Tongue (tissue), 1 donor: ENCODE measurements at regions not wholly inside any gene's neighbourhood (a gene's known extent, or its start where the extent isn't known, plus 50 kb on each side); places are given as distances from the start of the nearest gene placed in this dataset.
"Not testable (repeated sequence)": the region's sequence is repeated elsewhere in the genome, so short reads cannot be mapped to it uniquely, and the experiment has no call there.

Experiments
- DNase-seq: peaks from one replicate; pipeline ENCODE4 v3.0.0-alpha.2; 2015

DNA sequence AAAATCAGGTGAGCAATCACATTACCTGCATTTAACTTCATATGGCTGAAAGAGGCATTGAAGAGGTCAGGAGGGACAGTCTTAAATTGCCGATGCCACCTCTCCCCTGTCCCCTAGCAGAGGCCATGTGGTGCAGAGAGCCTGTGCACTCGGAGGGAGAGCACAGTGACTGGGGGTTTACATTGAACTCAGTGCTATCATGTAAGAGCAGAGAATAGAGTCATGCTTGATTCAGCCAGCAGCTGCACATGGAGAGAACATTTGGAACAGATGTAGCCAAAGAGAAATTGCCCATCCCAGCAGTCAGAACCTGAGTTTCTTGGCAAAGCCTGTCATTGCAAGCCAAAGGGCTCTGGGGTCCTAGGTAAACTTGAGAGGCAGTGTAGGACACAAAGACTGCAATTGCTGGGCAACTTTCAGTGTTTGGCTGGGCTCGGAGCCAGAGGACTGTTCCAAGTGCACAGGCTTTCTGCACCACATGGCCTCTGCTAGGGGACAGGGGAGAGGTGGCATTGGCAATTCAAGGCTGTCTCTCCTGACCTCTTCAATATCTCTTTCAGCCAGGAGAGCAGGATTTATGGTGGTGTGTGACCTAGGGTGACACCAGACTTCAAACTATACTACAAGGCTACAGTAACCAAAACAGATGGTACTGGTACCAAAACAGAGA is 267.1 kb downstream of the REEP3 start:
- DNase-seq = peak; percentile 29

DNA sequence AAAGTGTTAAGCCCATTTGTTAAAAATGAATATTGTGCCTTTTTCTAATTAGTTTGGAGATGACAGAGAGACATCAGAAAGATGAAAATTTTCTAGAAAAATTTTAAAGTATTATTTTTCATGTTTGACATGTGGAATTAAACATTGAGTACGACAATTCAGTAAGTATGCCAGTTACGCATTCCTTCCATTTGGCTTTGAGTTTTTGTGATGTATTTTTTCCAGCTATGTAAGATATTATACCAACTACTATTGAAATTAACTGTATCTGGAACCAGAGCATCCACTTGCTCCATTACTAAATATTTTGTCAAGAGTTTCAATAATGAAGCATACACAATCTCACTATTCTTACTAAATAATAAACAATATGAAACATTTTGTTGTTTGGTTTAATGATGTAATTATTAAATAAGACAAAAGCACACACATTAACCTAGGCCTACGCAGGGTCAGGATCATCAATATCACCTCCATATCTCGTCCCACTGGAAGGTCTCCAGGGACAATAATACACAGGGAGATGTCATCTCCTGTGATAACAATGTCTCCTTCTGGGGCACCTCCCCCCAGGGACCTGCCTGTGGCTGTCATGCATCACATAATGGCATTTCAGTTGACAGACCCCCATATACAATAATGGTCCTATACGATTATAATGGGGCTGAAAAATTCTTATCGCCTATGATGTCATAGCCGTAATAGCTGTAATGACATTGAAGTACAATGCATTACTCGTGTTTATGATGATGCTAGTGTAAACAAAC is 274.1 kb downstream of the REEP3 start:
- DNase-seq = peak; percentile 37

DNA sequence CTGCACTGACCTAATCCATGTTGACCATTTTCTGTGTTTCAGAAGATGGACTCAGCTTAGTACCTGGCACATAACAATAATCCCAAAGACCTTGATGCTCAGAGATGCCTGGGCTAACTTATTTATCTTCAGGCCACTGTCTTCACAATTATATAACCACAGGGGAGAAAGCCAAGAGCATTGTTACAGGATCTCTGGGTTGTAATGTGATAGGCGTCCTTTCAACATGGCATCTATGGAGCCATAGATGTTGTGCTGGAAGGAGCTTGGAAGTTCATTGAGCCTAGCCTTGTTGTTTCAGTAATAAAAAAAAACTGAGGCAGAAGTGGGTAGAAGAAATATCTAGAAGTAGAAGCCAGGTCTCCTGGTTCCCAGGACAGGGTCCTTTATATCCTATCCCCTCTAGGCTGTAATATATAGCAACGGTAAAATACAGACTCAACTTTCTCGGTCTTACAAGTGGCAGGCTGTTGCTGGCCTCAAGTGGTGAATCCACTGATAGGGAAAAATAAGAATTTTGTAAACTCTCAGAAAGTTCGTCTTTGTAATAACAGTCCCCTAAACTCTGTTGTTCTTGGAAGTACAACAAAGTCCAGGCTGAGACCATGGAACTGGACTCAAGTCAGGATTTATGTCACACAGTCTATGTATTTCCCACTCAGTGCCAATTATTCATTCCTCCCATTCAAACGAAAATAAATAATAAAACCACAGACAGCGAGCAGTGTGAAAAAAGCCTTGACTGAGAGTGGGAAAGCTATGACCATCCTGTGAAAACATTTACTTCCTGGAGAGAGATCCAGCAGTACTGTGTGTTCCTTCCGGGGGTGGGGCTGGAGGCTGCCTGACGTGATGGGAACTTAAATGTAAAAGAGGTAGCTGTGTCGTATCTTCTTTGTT is 277.6 kb downstream of the REEP3 start:
- DNase-seq = peak; percentile 74

DNA sequence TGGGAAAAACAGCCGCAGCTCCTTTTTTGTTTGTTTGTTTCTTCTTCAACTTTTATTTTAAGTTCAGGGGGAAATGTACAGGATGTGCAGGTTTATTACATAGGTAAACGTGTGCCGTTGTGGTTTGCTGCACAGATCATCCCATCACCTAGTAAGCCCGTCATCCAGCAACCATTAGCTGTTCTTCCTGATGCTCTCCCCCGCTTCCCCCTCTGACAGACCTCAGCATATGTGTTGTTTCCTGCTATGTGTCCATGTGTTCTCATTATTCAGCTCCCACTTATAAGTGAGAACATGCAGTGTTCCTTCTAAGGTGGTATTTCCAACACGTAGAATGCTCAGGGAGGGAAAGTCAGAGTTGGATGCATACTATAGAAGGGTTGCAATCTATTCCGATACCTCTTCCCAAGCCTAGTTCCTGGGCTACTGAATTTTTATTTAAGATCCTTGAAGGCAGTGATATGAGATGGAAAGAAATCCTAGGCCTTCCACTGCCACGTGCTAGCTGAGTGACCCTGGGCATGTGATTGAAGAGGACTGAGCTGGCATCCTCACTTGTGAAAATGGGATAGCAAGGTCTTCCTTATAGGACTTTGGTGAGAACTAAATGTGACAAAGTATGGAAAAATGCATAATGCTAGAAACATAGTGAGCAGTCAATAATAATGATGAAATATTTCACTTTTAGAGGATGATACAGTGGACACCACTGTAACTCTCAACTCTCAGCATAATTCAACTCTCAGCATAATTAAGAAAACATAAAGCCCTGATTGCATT is 278.5 kb downstream of the REEP3 start:
- DNase-seq = no peak

DNA sequence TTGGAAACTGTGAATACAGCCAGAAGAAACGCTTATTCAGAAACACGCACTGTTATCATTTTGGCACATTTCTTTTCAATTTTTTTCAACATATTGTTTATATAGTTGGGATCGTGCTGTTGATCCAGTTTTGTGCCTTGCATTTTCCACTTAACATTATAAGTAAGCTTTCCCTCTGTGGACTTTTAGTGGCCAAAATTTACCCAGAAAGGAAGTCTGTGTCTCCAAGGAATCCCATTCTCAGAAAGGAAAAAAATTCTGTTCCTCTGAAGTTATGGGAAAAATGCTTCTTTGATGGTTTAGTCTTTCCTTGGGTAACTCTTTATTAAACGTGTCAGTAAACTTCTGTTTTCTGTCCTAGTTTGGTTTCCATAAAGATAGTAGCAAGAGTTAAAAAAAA is 280.0 kb downstream of the REEP3 start:
- no peak for DNase-seq

DNA sequence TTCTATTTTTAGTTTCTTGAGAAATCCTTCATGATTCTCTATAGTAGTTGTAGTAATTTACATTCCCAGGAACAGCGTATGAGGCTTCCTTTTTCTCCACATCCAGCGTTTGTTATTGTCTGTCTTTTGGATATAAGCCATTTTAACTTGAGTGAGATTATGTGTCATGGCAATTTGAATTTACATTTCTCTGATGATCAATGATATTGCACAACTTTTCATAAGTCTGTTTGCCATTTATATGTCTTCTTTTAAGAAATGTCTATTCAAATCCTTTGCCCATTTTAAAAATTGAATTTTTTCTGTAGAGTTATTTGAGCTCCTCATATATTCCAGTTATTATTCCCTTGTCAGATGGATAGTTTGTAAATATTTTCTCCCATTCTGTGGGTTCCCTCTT is 285.1 kb downstream of the REEP3 start:
- no peak for DNase-seq

DNA sequence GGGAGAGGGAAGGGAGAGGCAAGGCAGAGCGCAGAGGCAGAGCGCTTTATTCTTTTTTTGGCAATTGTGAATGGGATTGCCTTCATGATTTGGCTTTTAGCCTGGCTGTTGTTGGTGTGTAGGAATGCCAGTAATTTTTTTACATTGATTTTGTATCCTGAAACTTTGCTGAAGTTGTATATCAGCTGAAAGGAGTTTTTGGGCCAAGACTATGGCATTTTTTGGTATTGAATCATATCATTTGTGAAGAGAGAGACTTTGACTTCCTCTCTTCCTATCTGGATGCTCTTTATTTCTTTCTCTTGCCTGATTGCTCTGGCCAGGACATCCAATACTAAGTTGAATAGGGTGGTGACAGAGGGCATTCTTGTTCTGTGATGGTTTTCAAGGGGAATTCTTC is 291.3 kb downstream of the REEP3 start:
- DNase-seq = no peak

DNA sequence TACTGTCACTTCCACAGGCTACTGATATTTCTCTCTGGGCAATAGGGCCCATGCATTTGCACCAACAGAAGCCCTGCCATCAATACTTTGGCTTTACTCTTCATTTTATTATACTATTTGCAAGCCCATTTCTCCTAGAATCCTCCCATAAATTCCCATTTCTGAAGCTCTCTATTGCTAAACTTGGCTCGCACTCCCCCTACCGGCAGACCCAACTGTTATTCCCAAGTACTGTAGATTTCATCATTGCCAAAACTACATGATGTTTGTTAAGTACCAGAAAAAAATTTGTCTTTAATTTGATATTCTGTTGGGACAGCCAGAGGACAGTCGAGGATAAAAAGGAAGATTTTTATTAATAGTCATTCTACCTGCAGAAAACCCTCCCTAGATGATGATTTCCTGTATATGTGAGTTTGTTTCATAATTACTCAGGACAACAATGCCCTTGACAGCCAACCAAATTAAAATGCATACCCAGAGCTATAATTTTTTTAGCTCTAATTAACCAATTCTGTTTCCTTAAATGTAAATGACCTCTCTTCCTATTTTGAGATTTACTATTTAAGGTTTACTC is 298.6 kb downstream of the REEP3 start:
- peak; percentile 78 for DNase-seq

DNA sequence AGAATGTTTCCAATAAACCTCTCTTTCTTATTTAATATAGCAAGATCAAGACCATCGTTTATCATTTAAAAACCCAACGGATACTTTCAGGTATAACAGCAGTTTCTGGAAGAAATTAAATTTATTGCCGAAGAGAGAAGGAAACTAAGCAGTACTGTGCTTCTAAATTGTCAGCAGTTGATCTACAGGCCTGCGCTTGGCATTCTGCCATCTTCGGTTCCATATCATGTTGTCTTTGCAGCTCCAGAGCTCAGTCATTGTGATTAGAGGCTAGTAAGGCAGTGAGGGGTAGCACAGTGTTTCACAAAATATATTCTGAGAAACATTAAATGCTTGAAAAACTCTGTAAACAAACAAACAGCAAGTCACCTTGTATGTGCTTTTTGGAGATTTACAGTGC is 301.3 kb downstream of the REEP3 start:
- DNase-seq = no peak

DNA sequence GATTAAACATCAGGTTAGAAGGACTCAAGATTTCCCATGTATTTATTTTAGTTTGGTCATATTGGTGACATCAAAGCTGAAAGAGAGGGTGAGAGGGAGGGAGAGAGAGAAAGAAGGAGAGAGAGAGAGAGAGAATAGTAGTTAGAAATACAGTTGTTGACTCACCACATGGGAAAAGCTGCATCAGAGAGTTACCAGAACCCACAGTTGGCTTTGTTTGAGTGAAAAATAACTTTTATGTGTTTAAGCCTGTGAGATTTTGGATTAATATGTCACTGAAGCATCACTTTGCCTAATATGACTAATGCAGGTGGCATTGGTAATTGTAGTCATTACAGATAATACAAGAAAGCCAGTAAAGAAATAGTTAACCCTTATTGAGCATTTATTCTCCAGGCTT is 303.9 kb downstream of the REEP3 start:
- DNase-seq = no peak

DNA sequence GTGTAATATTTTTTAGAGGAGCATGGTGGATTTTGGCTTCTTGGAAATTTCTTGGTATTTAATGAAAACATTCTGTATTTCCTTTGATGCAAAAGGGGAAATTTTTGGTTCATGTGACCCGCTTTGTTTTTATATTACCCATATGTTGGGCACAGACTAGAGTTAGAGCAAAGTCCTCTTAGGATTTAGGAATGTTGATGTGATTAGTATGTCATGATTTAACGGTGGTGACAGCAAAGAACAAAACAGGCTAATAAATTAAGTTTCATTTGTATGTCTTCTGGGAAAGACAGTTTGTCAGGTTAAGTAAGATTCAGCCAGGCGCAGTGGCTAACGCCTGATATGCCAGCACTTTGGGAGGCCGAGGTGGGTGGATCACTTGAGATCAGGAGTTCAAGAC is 304.6 kb downstream of the REEP3 start:
- DNase-seq = no peak

DNA sequence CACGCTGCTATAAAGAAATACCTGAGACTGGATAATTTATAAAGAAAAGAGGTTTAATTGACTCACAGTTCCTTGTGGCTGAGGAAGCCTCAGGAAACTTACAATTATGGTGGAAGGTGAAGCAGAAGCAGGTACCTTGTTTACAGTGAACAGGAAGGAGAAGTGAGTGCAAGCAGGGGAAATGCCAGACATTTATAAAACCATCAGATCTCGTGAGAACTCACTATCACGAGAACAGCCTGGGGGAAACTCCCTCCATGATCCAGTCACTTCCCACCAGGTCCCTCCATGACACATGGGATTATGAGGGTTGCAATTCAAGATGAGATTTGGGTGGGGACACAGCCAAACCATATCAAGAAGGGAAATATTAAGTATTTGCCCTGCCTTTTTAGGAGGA is 305.8 kb downstream of the REEP3 start:
- not testable (repeated sequence) for DNase-seq

DNA sequence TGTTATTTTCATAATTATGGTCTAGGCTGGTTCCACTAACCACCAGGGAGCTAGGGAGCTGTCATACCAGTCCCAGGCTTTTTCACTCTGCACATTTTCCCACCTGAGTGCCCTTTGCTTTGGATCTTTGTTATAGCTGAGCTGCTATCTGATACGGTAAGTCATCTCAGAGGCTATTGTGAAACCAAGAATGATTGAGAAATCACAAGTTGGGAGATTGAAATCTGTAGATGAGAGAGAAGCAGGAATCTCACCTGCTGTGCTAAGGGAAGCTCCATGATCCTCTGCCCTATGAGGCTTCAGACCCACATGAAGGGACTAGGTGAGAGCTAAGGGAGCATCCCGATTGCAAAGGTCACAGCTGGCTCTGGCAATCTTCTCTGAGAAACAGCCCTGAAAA is 307.8 kb downstream of the REEP3 start:
- DNase-seq = no peak

DNA sequence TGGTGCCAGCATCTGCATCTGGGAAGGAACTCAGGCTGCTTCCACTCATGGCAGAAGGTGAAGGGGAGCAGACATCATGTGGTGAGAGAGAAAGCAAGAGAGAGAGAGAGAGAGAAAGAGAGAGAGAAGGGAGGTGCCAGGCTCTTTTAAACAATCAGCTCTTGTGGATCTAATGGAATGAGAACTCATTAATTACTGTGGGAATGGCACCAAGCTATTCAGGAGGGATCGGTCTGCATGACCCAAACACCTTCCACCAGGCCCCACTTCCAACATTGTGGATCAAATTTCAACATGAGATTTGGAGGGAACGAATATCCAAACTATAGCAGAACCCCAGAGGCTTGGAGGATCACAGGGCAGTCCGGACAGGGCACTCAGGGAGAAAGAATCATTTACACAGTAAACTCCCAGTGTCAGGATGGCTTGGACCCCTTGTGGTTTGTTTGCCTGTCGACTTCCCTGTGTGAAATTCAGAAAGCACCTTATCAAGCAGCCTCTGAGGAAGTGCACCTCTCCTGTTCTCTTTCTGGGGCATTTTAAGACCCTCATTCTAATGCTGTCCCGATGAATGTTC is 308.5 kb downstream of the REEP3 start:
- no peak for DNase-seq

DNA sequence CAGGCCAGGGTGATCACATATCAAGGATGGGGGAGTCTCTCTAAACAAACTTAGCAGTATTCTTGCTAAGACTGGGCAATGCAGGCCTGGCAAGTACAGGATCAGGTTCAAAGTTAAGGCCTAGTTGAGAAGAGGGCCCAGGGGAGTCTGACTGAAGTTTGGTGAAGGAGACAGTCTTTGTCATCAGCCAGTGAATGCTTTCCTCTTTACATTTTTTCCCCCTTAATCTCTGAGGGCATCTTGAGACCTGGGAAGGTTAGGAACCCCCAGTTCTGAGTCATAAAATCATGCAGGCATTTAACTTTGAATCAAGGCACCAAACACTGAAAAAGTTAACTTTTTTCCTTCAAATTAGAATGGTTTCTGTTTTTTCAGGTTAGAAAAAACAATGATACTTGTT is 311.5 kb downstream of the REEP3 start:
- no peak for DNase-seq

DNA sequence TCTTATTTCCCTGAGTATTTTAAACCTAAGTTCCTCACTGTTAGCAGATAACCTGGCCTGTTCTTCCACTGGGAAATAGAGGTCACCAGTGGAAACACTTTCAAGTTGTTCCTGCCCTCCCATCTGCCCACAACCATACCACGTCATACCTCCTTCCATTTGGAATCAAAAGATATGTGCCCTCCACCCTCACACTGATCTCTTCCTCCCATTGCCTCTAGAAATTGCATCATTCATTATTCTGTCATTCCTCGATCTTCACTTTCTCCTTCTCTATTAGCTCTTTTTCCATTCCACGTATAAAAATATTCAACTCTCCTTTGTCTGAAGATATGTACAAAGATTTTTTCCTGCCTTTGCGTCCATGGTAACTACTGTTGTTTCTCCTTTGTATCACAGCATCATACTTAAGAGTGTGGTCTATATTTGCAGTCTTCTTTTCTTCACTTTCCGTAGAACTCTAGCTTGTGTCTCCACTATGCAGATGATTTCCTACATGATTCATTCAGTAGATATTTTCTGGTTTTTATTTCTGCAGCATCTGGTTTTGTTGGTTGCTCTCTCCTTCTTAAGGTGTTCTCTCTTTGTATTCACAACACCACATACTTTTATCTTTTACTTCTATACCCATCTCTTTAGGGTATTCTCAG is 312.3 kb downstream of the REEP3 start:
- no peak for DNase-seq

DNA sequence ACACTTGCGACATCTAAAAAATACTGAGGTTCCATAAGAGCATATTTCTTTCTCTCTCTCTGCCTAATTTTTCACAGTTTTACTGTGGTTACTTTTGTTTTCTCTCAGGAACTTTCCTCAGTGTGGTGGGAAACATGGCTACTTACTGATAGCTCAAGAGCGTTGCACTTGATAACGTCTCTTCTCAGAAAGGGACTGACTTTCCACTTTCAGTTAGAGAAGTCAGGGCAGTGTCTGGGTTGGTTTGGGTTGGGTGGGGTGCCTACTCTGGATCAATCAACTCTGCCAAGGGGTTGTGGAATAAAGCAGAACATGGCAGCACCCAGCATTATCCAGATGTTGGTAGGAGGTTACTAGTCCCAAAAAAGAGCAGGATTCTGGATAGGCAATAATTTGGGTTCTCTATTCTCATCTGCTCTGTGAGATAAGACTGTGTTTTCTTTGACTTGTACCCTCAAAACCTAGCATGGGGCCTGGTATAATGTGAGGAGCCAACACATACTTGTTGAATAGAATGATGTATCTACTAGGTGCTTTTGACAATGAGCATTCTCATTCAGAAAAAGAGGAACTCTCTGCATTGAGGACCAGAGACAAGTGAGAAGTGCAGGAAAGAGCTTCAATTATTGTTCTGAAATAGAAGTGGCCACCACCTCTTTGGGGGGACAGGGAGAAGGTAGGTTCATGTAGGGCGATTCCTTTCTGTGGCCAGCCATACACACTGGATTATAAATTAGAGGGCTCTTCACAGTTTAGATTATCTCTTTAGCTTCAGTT is 315.7 kb downstream of the REEP3 start:
- DNase-seq = no peak

DNA sequence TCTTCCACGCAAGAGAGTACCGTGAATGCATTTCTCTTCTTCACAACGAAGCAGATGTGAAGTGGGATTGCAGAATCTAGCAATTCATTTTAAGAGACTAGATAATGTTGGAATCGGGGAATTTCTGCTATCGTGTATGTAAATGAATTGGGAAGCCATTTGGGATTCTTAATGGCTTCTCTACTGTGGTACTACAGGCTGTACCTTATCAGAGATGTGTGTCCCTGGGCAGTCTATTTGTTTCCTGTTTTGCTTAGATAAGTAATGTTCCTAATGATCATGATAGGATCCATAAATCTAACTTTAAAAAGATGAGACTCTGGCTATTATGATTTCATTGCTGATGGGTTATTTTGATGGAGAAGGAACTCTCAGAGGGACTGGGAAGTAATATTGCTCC is 320.6 kb downstream of the REEP3 start:
- no peak for DNase-seq

DNA sequence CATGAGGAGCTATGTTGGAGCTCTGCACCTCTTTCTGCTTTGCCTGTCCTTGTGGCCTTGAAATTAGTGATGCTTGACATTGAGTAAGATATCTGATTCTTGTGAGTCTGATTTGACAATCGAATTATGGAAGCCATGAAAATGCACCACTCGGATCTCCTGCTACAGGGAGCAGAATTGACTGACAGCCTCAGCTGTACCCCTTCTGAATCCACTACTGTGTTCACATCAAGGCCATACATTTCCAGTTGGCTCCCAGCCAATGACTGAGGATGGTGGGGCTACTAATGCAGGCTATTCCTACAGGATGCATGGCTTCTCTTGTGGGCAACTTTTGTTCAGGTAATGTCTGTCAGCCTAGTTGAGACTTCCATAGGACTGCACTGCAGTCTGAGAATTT is 321.9 kb downstream of the REEP3 start:
- DNase-seq = peak; percentile 45

DNA sequence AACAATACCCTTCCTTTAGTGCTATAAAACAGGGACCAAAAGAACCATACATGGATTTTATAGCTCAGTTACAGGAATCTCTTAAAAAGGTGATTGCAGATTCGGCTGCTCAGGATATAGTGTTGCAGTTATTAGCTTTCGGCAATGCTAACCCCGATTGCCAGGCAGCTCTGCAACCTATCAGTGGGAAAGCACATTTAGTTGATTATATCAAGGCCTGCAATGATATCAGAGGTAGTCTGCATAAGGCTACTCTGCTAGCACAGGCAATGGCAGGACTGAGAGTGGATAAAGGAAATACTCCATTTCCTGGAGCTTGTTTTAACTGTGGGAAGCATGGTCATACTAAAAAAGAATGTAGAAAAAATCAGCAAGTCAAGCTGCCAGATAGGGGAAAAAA is 327.7 kb downstream of the REEP3 start:
- not testable (repeated sequence) for DNase-seq
